T-helper 2 cell treated with Interferon-gamma antibody and Interleukin-4, amounts not matched to agents 5 μg/mL and 100 μg/mL, for 36 hours (primary cell): ENCODE measurements at regions not wholly inside any gene's neighbourhood (a gene's known extent, or its start where the extent isn't known, plus 50 kb on each side); places are given as distances from the start of the nearest gene placed in this dataset.

ENCODE experiments used
- DNase-seq: peaks from one replicate; pipeline ENCODE4 v3.0.0; 2021; ENCODE audit warnings: low spot score
- H3K27ac Mint-ChIP-seq: one replicate; pipeline ENCODE4 v1.8.0; 2021; ENCODE audit warnings: mild to moderate bottlenecking, mixed read lengths
- H3K27me3 Mint-ChIP-seq: one replicate; pipeline ENCODE4 v1.8.0; 2021; ENCODE audit warnings: low read depth, mixed read lengths
- H3K36me3 Mint-ChIP-seq: one replicate; pipeline ENCODE4 v1.8.0; 2021; ENCODE audit warnings: low read depth, mixed read lengths
- H3K4me1 Mint-ChIP-seq: one replicate; pipeline ENCODE4 v1.8.0; 2021; ENCODE audit warnings: low read depth, mixed read lengths
- H3K4me3 Mint-ChIP-seq: one replicate; pipeline ENCODE4 v1.8.0; 2022; ENCODE audit warnings: mild to moderate bottlenecking, moderate library complexity, mixed read lengths
- H3K9me3 Mint-ChIP-seq: one replicate; pipeline ENCODE4 v1.8.0; 2021; ENCODE audit warnings: mixed read lengths

- no peaks in the 10 kb centered on the region for H3K4me1 Mint-ChIP-seq
These were observed 68.9 kb upstream of the USP29 start for GRCh38 chr19:57050863-57051262.

GRCh38 chr19:57052081-57052480, 67.7 kb upstream of the USP29 start:
- Mint-ChIP-seq H3K27me3 (no peaks in the 10 kb centered on the region), H3K4me3 (no peak overlapping the region), H3K4me1 (no peaks in the 10 kb centered on the region), H3K9me3 (peaks cover 61% of the 10 kb centered on the region), H3K36me3 (peaks cover 2% of the 10 kb centered on the region), H3K27ac (no peak overlapping the region)
- no peak for DNase-seq

More at GRCh38 chr19:57050863-57051262, 68.9 kb upstream of the USP29 start:
- H3K4me3 Mint-ChIP-seq, result no peak overlapping the region
- H3K36me3 Mint-ChIP-seq, result peaks cover 2% of the 10 kb centered on the region
- no peaks in the 10 kb centered on the region for H3K27me3 Mint-ChIP-seq
- no peak for DNase-seq
- peaks cover 67% of the 10 kb centered on the region for H3K9me3 Mint-ChIP-seq
- H3K27ac Mint-ChIP-seq, result no peak overlapping the region

- Mint-ChIP-seq H3K4me3 (no peak overlapping the region), H3K27ac (no peak overlapping the region), H3K36me3 (no peaks in the 10 kb centered on the region), H3K27me3 (no peaks in the 10 kb centered on the region), H3K4me1 (no peaks in the 10 kb centered on the region), H3K9me3 (peaks cover 61% of the 10 kb centered on the region)
- DNase-seq, result no peak
These were observed 66.4 kb upstream of the USP29 start for GRCh38 chr19:57053401-57053800.

- Mint-ChIP-seq H3K9me3 (peaks cover 64% of the 10 kb centered on the region), H3K4me1 (no peaks in the 10 kb centered on the region), H3K4me3 (no peak overlapping the region), H3K36me3 (no peaks in the 10 kb centered on the region), H3K27ac (no peak overlapping the region), H3K27me3 (no peaks in the 10 kb centered on the region)
- no peak for DNase-seq
These were observed 63.8 kb upstream of the USP29 start for GRCh38 chr19:57055956-57056355.

- no peaks in the 10 kb centered on the region for H3K36me3 Mint-ChIP-seq
- H3K27me3 Mint-ChIP-seq, result no peaks in the 10 kb centered on the region
- no peak overlapping the region for H3K27ac Mint-ChIP-seq
- no peak overlapping the region for H3K4me3 Mint-ChIP-seq
- H3K9me3 Mint-ChIP-seq, result peaks cover 63% of the 10 kb centered on the region
- DNase-seq, result no peak
- H3K4me1 Mint-ChIP-seq, result no peaks in the 10 kb centered on the region
These were observed 62.6 kb upstream of the USP29 start for GRCh38 chr19:57057036-57057686.

- no peaks in the 10 kb centered on the region for H3K4me1 Mint-ChIP-seq
- no peaks in the 10 kb centered on the region for H3K27me3 Mint-ChIP-seq
- H3K9me3 Mint-ChIP-seq, result peaks cover 65% of the 10 kb centered on the region
- H3K4me3 Mint-ChIP-seq, result no peak overlapping the region
- no peak overlapping the region for H3K27ac Mint-ChIP-seq
- no peak for DNase-seq
- no peaks in the 10 kb centered on the region for H3K36me3 Mint-ChIP-seq
These were observed 60.9 kb upstream of the USP29 start for GRCh38 chr19:57058871-57059270.

GRCh38 chr19:57063070-57063469, 56.7 kb upstream of the USP29 start:
- Mint-ChIP-seq H3K9me3 (peaks cover 61% of the 10 kb centered on the region), H3K36me3 (no peaks in the 10 kb centered on the region), H3K27me3 (no peaks in the 10 kb centered on the region), H3K27ac (no peak overlapping the region), H3K4me1 (no peaks in the 10 kb centered on the region), H3K4me3 (no peak overlapping the region)
- no peak for DNase-seq

GRCh38 chr19:57067440-57067839, 52.3 kb upstream of the USP29 start:
- Mint-ChIP-seq H3K36me3 (no peaks in the 10 kb centered on the region), H3K27ac (no peak overlapping the region), H3K9me3 (peaks cover 56% of the 10 kb centered on the region), H3K4me1 (no peaks in the 10 kb centered on the region), H3K27me3 (no peaks in the 10 kb centered on the region), H3K4me3 (no peak overlapping the region)
- DNase-seq, result no peak

GRCh38 chr19:57068311-57068710, 51.5 kb upstream of the USP29 start:
- no peak overlapping the region for H3K27ac Mint-ChIP-seq
- no peaks in the 10 kb centered on the region for H3K27me3 Mint-ChIP-seq
- no peak overlapping the region for H3K4me3 Mint-ChIP-seq
- no peak for DNase-seq
- H3K36me3 Mint-ChIP-seq, result no peaks in the 10 kb centered on the region
- H3K4me1 Mint-ChIP-seq, result no peaks in the 10 kb centered on the region
- H3K9me3 Mint-ChIP-seq, result peaks cover 53% of the 10 kb centered on the region

GRCh38 chr19:57068921-57069697, 50.7 kb upstream of the USP29 start:
- H3K9me3 Mint-ChIP-seq, result peaks cover 48% of the 10 kb centered on the region
- DNase-seq, result no peak
- no peak overlapping the region for H3K4me3 Mint-ChIP-seq
- no peak overlapping the region for H3K27ac Mint-ChIP-seq
- H3K36me3 Mint-ChIP-seq, result no peaks in the 10 kb centered on the region
- no peaks in the 10 kb centered on the region for H3K4me1 Mint-ChIP-seq
- no peaks in the 10 kb centered on the region for H3K27me3 Mint-ChIP-seq
